ENCODE measurements at regions not wholly inside any gene's neighbourhood (a gene's known extent, or its start where the extent isn't known, plus 50 kb on each side); places are given as distances from the start of the nearest gene placed in this dataset.
"Not testable (repeated sequence)": the region's sequence is repeated elsewhere in the genome, so short reads cannot be mapped to it uniquely, and the experiment has no call there.

GRCh38 chr1:228945885-228946284 is 210.6 kb downstream of the RHOU start:
- no peak for DNase-seq

- DNase-seq, result not testable (repeated sequence)
These were observed 214.3 kb downstream of the RHOU start for GRCh38 chr1:228949617-228950016.

GRCh38 chr1:228953207-228953606 is 217.9 kb downstream of the RHOU start:
- DNase-seq, result no peak

- not testable (repeated sequence) for DNase-seq
These were observed 218.5 kb downstream of the RHOU start for GRCh38 chr1:228953808-228954207.

- DNase-seq, result no peak
These were observed 220.4 kb downstream of the RHOU start for GRCh38 chr1:228955691-228956090.

GRCh38 chr1:228956864-228957263 is 221.6 kb downstream of the RHOU start:
- no peak for DNase-seq

GRCh38 chr1:228957535-228957934 is 222.3 kb downstream of the RHOU start:
- DNase-seq, result no peak

- DNase-seq, result no peak
These were observed 222.8 kb downstream of the RHOU start for GRCh38 chr1:228958121-228958520.

GRCh38 chr1:228958741-228959140 is 223.5 kb downstream of the RHOU start:
- DNase-seq, result no peak

- peak in 1 of 2 experiments; percentile 4 for DNase-seq
These were observed 225.4 kb downstream of the RHOU start for GRCh38 chr1:228960705-228961104.

GRCh38 chr1:228961511-228961910 is 226.2 kb downstream of the RHOU start:
- no peak for DNase-seq

- DNase-seq, result no peak
These were observed 228.5 kb downstream of the RHOU start for GRCh38 chr1:228963795-228964177.

- no peak for DNase-seq
These were observed 229.2 kb downstream of the RHOU start for GRCh38 chr1:228964178-228965089.

- no peak for DNase-seq
These were observed 233.8 kb downstream of the RHOU start for GRCh38 chr1:228968891-228969606.

- DNase-seq, result no peak
These were observed 234.9 kb downstream of the RHOU start for GRCh38 chr1:228969953-228970800.

- peak in 1 of 2 experiments; percentile 8 for DNase-seq
These were observed 237.3 kb downstream of the RHOU start for GRCh38 chr1:228972576-228972975.

- no peak for DNase-seq
These were observed 239.0 kb downstream of the RHOU start for GRCh38 chr1:228974273-228974672.

- DNase-seq, result no peak
These were observed 240.1 kb downstream of the RHOU start for GRCh38 chr1:228975238-228975907.

GRCh38 chr1:228976316-228976715 is 241.0 kb downstream of the RHOU start:
- DNase-seq, result no peak

GRCh38 chr1:228977307-228977706 is 242.0 kb downstream of the RHOU start:
- no peak for DNase-seq

- no peak for DNase-seq
These were observed 242.5 kb downstream of the RHOU start for GRCh38 chr1:228977741-228978140.

GRCh38 chr1:228978484-228979324 is 243.4 kb downstream of the RHOU start:
- no peak for DNase-seq

Measured in AML-193 (cell line).